IPS-NIHi7 (cell line): ENCODE measurements at regions not wholly inside any gene's neighbourhood (a gene's known extent, or its start where the extent isn't known, plus 50 kb on each side); places are given as distances from the start of the nearest gene placed in this dataset.
A peak's percentile ranks its signal among the peaks of the same experiment; 100 is the strongest.
"Not testable (repeated sequence)": the region's sequence is repeated elsewhere in the genome, so short reads cannot be mapped to it uniquely, and the experiment has no call there.

Experiments used
- DNase-seq: peaks from one replicate; pipeline ENCODE4 v3.0.0; 2012; ENCODE audit warnings: mixed read lengths; ENCODE audit errors: extremely low spot score

DNA sequence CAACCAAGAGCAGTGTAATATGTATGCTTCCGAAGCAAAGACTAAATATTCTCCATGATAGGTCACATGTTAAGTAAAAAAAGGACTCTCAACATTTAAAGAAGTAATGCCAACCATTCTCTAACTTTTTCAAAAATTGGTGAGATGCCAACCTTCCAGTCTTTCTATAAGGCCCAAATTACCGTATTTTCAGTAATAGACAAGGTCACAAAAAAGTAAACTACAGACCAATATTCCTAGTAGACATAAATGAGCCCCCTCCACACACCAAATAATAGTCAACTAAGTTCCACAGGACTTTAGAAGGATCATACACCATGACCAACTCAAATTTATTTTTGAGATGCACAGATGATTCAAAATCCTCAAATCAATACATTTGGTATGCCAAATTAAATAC is 867.4 kb downstream of the TMEM121 start:
- no peak for DNase-seq

DNA sequence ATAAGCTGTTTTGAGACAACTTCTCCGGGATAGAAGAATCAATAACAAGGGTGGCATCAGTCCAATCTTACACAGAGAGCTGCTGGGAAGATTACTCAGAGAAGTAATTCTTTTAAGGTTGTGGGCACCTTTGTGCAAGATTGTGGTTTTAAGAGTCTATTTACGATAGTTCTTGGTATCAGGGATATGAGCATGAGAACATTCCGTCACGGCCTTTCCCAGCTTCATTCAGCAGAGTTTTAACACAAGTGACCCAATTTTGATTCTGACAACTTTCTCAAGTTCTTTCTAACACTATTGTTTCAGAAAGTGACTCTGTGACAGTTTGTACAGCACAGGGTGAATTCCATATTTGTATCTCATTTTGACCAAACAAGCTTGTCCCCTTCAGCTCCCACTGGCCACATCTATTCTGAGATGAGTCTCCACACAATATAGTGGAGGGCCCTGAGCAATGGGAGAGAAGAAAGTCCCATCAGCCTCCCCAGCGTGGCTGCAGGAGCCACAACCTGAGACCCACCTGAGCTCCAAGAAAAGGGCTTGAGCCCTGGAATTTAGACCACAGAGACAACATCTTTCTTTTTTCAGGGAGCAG is 869.2 kb downstream of the TMEM121 start:
- DNase-seq: no peak

DNA sequence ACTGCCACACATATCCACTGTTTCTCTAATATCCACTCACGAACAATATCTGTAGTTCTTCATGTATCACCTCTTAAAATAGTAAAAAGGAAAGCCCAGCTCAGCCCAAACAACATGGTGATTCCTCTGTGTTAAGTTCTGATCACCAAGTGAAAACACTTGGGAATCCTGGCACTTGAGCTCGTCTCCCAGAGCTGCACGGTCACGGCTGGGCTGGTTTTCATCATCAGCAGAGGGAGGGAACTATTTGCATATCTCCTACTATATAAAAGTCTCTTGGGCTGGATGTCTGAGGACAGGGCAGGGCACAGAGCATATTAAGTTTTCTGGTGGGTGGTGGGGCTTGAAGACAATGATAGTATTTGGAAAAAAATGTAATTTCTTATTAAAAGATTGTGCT is 870.6 kb downstream of the TMEM121 start:
- DNase-seq: no peak

DNA sequence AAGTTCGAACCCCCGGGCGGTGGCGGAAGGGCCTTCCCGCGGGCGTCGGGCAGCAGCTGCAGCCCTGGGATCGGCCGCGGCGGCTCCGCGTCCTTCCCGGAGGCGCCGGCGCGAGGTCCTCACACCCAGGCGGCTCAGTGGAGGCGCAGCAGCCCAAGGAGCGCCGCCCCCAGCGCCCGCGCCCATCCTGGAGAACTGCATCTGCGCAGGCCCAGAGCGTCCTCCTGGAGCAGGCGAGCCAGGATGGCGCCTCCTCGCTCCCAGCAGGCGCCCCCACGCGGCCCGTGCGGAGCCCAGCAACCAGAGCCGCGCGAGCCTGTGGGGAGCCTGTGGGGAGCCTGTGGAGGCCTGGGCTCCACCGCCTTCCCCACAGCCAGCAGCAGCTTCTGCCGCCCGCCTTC is 872.5 kb downstream of the TMEM121 start:
- not testable (repeated sequence) for DNase-seq

DNA sequence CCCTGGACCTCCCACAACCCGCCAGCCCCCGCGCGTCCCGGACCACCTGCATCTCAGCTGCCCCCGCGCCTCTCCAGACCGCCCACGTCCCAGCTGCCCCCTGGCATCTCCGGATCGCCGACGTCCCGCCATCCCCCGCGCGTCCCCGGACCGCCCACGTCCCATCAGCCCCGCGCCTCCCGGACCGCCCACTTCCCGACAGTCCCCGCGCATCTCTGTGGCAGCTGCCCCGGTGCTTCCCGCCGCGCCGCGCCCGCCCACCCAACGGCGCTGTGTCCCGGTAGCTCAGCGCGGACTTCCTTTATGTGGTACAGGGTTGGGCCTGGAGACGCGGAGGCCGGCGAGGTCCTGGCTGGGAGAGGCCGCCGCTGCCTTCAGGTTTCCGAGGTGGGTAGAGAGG is 874.9 kb downstream of the TMEM121 start:
- DNase-seq: not testable (repeated sequence)

DNA sequence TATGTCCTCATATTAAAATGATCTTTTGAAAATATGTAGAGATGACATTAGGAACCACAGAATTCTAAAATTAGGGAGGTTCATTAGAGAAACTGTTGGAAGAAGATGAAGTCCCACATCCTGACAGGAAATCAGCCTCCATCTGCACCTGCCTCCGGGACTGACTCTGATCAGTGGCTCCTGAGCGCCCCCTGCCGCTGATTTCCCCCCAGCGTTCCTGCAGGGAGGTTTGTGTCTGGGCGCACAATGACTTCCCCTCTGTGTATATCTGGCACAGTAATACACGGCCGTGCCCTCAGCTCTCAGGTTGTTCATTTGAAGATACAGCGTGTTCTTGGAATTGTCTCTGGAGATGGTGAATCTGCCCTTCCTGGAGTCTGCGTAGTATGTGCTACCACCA is 883.8 kb downstream of the TMEM121 start:
- not testable (repeated sequence) for DNase-seq

DNA sequence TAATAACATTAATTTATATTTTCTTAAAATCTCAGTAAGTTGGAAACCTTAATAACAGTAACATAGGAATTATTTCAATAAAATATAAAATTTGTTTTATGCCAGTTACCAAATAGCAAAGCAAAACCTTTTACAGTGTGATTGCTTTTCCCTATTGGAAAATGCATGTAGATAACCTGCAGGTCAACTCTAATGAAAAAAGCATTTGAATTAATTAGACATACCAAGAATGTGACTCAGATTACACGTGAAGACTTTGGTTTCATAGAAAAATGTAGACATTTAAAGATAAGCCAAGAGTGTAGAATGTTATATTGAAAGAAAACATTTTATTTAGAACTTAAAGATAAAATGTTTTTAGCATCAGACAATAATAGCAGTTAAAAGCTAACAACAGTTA is 888.1 kb downstream of the TMEM121 start:
- DNase-seq: no peak

DNA sequence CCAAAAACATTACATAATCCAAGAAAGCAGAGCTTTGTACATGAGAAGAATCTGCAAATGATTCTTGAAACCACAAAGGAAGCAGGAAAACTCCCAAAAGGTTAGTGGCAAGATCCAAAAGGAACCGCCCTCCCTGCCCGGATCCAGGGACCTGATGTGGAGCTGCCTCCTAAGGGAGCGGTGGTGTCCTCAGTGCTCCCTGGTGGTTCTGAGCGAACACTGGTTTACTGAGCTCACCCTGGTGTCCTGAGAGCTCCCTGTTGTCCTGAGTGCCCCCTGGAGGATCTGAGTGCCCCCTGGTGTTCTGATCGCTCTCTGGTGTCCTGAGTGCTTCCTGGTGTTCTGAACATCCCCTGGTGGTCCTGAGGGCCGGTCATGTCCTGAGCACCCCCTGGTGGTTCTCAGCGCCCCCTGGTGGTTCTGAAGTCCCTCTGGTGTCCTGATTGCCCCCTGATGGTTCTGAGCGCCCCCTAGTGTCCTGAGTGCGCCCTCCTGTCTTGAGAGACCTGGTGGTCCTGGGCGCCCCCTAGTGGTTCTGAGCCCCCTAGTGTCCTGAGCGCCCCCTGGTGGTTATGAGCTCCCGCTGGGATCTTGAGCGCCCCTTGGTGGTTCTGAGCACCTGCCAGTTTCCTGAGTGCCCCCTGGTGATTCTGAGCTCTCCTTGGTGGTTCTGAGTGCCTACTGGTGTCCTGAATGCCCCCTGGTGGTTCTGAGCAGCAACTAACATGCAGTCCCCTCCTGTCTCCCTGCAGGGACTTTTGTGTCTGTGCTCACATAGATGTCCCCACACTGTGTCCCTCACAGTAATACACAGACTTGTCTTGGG is 891.1 kb downstream of the TMEM121 start:
- no peak for DNase-seq

DNA sequence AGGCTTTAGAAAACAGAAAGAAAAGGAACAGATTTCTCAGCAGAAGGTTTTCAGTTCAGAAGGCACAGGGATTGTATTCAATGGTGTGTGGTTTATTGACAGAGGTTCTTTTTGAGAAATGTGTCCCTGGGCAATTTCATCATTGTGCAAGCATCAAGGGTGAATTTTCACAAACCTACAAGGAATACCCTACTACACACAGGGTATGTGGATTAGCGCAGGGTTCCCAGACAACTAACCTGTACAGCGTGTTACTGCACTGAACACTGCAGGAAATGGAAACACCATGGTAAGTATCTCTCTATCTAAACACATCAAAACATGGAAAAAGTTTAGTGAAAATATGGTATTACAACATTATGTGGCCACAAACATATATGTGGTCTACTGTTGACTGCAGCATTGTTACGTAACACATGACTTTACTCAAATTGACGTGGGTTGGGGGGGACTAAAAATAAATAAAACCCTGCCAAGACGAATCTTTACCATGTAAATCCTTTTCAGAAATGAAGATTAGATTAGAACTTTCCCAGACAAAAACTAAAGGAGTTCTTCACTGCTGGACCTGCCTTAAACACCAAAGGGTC is 893.1 kb downstream of the TMEM121 start:
- no peak for DNase-seq

DNA sequence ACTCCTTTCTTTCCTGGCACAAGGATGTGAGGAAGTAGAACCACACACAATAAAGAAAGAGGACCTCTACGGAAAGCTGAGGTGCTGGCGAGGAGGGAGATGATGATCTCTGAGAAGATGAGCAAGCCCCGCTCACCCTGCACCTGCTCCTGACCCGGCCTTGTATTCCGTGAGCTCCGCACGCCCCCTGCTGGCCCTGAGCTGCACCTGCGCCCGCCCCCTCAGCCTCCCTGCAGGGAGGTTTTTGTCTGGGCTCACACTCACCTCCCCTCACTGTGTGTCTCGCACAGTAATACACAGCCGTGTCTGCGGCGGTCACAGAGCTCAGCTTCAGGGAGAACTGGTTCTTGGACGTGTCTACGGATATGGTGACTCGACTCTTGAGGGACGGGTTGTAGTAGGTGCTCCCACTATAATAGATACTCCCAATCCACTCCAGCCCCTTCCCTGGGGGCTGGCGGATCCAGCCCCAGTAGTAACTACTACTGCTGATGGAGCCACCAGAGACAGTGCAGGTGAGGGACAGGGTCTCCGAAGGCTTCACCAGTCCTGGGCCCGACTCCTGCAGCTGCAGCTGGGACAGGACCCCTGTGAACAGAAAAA is 895.1 kb downstream of the TMEM121 start:
- not testable (repeated sequence) for DNase-seq

DNA sequence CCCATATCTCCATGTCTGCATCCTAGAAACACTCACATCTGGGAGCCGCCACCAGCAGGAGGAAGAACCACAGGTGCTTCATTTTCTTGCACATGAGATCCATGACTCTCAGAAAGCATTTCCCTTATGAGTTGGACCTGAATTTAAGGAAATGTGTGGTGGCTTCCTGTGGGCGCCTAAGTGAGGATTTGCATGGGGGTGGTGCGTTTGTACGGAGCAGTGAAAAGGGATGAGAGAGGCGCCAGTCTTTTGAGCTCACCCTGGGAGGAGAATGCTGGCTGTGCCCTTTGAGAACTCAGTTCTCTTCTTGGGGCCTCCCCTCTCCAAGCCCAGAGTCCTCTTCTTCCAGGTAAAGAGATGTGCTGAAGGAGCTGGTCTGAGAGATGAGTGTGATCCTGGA is 895.7 kb downstream of the TMEM121 start:
- DNase-seq: no peak

DNA sequence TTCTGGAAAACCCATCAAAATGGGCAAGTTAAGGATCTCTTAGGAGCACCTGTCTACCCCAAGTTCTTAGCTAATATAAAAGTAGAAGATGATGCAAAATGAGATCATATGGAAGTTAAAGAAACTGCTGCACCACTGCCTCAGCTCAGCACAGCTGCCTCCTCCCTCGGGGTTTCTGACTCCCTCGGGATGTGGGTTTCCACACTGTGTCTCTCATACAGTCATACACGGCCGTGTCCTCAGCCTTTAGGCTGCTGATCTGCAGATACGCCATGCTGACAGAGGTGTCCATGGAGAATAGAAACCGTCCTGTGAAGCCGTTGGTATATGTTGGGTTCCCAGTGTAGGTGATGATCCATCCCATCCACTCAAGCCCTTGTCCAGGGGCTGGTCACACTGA is 898.8 kb downstream of the TMEM121 start:
- not testable (repeated sequence) for DNase-seq

DNA sequence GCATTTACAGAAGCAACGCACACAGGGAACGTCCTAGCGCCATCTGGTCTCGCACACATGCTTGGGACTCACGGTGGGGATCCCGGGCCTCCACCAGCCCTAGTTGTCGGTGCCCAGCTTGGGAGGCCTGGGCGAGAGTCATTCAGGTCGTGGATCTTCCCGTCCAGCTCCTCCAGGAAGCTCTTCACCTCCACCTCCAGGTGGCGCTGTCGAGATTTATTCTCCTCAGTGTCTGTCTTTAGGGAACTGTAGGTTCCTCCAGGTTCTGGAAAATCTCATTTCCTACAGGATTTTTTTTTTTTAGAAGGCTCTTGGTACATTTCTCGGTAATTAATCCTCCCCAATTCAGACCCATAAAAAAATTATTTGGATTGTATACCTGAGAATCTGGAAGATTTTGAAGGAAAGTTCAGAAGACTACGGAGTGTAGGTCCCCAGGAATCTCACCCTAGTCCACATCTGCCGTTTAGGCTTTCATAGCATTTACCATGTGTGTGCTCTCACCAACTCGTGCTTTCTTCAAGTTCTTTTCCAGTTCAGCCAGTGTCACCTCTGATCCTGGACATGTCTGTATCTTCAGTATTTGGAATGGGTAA is 910.0 kb downstream of the TMEM121 start:
- DNase-seq: no peak

DNA sequence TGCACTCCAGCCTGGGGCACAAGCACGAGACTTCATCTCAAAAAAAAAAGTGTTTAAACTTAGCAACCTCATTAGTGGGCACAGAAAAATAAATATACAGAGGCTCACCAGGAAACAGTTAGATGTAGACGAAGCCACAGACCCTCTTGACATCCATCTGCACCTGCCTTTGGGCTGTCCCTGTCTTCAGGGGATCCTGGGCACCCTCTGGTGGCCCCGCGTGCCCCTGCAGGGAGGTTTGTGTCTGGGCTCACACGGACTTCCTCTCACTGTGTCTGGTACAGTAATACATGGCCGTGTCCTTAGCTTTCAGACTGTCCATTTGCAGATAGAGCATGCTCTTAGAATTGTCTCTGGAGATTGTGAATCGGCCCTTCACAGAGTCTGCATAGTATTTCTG is 916.5 kb downstream of the TMEM121 start:
- no peak for DNase-seq

DNA sequence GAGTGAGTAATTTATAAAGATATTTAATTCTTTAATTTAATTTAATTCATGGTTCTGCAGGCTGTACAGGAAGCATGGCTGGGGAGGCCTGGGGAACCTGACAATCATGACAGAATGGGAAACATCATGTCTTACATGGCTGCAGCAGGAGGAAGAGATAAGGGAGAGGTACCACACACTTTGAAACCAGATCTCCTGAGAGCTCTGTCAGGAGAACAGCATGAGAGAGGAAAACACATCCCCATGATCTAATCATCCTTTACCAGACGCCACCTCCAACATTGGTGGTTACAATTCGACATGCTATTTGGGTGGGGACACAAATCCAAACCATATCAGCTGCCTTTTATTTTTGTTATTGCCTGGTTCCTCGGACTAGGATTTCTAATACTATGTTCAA is 928.6 kb downstream of the TMEM121 start:
- DNase-seq: no peak

DNA sequence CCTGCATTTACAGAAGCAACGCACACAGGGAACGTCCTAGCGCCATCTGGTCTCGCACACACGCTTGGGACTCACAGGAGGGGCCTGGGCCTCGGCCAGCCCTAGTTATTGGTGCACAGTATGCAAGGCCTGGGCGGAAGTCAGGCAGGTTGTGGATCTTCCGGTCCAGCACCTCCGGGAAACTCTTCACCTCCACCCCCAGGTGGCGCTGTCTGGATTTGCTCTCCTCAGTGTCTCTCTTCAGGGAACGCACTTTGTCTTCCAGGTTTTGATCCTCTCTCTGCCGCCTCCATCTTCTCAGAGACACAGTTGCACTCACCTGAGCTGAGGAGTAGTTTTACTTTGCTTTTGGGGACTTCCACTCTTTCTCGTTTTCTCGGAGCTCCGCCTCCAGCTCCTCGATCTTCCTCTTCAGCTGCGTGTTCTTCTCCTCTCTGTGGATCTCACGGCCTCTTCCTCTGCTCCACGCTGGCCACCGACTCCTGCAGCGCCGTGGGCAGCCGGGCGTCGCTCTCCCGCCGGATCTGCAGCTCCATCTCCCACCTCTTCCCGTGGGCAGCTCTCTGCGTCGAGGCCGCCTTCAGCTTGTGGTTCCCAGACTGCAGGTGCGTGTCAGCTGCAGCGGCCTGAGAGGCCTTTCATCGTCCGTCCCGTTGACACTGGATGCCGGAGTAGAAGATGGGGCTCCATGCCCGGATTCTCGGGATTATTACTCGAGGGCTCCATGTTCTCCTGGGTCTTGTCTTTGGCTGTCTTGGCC is 933.8 kb downstream of the TMEM121 start:
- peak; percentile 9 for DNase-seq

DNA sequence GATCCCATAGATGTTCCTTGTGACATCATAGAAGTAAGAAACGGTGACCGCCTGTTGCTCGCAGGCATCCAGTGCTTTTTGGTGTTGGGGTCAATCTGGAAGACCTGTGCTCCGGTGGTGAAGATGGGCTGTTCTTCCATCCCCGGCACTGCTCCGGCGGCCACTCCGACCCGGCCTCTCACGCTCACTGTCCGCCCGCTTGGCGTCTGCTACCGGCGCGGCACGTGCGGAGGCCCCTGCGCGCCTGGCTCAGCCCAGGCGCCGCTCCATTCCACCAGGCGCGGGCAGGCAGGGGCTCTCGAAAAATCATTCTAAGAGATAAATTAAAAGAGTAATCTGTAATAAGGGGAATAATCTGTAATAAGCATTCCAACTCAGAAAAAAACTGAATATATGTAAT is 934.5 kb downstream of the TMEM121 start:
- no peak for DNase-seq

DNA sequence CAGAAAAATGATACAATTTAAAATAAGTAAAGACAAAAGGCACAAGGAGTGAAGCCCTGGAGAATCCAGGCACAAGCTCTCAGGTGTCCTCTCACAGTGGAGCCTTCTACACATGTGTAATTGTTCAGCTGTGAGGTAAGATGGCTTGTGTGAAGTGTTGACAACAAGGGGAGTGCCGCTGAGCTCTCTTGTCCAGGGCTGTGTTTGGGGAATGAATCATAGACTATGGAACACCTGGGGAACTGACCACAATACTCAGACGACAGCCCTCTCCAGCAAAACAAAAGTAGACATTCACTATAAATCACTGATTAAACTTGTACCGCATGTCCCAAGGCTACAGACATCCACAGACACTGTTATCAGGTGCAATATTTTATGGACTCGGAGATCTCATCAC is 940.1 kb downstream of the TMEM121 start:
- not testable (repeated sequence) for DNase-seq

DNA sequence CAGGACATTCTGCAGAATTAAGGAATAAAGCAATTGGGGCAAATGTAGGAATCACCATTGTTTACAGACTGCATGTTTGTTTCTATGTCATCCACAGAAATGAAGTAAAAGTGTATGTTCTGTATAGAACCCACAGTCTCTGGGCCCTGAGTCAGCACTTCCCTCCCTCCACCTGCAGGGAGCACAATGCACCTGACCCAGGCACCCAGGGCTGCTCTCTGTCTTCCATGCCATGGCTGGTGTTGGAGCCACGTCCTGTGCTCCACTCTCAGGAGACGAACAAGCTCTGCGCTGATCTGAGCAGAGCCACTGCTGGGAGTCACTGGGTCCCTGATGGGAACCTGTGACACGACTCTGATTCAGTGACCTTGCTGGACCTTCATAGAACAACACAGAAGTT is 942.5 kb downstream of the TMEM121 start:
- not testable (repeated sequence) for DNase-seq

DNA sequence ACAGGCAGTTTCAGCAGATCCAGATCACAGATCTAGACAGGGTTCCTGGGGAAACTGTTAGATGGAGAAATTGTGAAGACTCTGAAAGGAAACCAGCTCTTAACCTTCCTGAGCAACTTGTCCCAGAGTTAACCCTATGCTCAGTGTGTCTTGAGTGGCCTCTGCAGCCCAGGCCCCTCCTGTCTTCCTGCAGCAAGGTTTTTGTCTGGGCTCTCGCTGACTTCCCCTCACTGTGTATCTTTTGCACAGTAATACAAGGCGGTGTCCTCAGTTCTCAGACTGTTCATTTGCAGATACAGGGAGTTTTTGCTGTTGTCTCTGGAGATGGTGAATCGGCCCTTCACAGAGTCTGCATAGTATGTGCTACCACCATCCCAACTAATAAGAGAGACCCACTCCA is 943.6 kb downstream of the TMEM121 start:
- not testable (repeated sequence) for DNase-seq

DNA sequence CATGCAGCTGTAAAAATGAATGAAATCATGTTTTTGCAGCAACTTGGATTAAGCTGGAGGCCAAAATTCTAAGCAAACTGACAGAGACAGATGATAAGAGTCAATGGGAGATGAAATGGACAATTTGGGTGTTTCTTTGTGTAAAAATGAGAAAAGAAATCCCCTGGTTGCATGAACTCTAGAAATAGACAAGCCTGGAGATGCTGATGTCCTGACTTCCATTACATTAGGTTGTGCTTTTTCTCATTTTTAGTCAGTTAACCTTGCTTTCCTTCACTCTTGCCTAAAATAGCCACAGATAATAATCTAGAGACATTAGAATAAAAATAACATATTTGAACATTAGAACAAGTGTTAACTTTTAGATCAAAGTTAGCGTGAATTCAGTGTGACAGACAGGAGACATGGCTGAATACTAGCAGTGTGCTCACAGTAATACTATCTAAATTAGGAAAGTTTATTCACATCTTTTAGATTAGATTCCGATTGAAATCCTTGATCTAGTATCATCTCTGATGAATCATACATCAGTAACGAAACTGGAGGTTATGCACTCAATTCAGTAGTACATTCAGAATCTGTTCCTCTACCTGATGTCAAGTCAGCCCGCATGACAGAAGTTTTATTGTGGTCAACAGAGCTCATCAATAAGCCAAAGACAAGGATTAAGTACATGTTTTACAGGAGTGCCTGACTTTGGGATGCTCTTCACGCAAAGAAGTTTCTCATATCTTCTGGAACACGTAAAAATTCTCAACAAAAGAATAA is 948.1 kb downstream of the TMEM121 start:
- not testable (repeated sequence) for DNase-seq
